ENCODE measurements at regions not wholly inside any gene's neighbourhood (a gene's known extent, or its start where the extent isn't known, plus 50 kb on each side); places are given as distances from the start of the nearest gene placed in this dataset.

DNA sequence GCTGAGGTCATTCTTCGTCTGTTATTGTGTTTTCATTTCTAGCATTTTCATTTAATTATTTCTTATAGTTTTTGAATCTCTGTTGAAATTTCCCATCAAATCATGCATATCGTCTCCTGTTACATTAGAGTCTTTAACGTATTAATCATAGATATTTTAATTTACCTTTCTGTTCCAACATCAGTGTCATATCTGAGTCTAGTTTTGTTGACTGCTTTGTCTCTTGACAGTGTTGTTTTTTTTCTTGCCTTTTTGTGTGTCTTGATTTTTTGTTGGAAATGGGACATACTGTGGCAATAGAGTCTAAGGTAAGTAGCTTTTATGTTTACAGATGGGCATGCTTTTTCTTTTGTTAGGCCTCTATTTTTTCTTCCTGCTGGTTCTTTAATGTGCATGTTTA is 286.8 kb upstream of the THRB start:
- no peaks in the 10 kb centered on the region for H3K9me3 ChIP-seq (ENCODE audit: control insufficient read depth, insufficient read depth, low read depth, low read length)
- CTCF ChIA-PET = no interaction called here
- no peaks in the 10 kb centered on the region for H3K36me3 ChIP-seq (ENCODE audit: control insufficient read depth in 2 of 2, insufficient read depth in 1 of 2, low read length in 2 of 2)
- TF ChIP-seq, protein P1, sequence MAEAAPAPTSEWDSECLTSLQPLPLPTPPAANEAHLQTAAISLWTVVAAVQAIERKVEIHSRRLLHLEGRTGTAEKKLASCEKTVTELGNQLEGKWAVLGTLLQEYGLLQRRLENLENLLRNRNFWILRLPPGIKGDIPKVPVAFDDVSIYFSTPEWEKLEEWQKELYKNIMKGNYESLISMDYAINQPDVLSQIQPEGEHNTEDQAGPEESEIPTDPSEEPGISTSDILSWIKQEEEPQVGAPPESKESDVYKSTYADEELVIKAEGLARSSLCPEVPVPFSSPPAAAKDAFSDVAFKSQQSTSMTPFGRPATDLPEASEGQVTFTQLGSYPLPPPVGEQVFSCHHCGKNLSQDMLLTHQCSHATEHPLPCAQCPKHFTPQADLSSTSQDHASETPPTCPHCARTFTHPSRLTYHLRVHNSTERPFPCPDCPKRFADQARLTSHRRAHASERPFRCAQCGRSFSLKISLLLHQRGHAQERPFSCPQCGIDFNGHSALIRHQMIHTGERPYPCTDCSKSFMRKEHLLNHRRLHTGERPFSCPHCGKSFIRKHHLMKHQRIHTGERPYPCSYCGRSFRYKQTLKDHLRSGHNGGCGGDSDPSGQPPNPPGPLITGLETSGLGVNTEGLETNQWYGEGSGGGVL (tag by site-specific recombination; IDR thresholded peaks at IDR 0.05) = no peak
- TF ChIP-seq SETDB1 (IDR thresholded peaks at IDR 0.05; ENCODE audit: insufficient read length, low read length) (peak; percentile 95), ZNF335 (tag by site-specific recombination; conservative IDR thresholded peaks at IDR 0.05) (no peak), TRIM28 (IDR thresholded peaks at IDR 0.05; ENCODE audit: borderline replicate concordance, low read length) (peak; percentile 80; the same call in 1 of the 2 replicates)
- TF ChIP-seq, protein P2, sequence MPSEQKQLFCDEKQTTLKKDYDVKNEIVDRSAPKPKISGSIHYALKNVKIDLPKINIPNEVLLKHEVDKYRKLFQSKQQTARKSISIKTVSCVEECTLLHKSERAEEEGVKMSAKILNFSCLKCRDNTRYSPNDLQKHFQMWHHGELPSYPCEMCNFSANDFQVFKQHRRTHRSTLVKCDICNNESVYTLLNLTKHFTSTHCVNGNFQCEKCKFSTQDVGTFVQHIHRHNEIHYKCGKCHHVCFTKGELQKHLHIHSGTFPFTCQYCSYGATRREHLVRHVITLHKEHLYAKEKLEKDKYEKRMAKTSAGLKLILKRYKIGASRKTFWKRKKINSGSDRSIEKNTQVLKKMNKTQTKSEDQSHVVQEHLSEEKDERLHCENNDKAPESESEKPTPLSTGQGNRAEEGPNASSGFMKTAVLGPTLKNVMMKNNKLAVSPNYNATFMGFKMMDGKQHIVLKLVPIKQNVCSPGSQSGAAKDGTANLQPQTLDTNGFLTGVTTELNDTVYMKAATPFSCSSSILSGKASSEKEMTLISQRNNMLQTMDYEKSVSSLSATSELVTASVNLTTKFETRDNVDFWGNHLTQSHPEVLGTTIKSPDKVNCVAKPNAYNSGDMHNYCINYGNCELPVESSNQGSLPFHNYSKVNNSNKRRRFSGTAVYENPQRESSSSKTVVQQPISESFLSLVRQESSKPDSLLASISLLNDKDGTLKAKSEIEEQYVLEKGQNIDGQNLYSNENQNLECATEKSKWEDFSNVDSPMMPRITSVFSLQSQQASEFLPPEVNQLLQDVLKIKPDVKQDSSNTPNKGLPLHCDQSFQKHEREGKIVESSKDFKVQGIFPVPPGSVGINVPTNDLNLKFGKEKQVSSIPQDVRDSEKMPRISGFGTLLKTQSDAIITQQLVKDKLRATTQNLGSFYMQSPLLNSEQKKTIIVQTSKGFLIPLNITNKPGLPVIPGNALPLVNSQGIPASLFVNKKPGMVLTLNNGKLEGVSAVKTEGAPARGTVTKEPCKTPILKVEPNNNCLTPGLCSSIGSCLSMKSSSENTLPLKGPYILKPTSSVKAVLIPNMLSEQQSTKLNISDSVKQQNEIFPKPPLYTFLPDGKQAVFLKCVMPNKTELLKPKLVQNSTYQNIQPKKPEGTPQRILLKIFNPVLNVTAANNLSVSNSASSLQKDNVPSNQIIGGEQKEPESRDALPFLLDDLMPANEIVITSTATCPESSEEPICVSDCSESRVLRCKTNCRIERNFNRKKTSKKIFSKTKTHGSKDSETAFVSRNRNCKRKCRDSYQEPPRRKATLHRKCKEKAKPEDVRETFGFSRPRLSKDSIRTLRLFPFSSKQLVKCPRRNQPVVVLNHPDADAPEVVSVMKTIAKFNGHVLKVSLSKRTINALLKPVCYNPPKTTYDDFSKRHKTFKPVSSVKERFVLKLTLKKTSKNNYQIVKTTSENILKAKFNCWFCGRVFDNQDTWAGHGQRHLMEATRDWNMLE (tag by site-specific recombination; conservative IDR thresholded peaks at IDR 0.05; ENCODE audit: low read depth) = 0 out of 2 replicates have a peak, but pooled peaks have one; percentile 11
- H3K4me3 ChIP-seq (ENCODE audit: low read depth, low read length) = no peak overlapping the region
- POLR2A ChIA-PET = no interaction called here
- H3K4me1 ChIP-seq (ENCODE audit: control insufficient read depth, insufficient read depth, low read length) = no peaks in the 10 kb centered on the region
- no peak overlapping the region for H3K27ac ChIP-seq (ENCODE audit: extremely low read depth, low read depth, low read length)

DNA sequence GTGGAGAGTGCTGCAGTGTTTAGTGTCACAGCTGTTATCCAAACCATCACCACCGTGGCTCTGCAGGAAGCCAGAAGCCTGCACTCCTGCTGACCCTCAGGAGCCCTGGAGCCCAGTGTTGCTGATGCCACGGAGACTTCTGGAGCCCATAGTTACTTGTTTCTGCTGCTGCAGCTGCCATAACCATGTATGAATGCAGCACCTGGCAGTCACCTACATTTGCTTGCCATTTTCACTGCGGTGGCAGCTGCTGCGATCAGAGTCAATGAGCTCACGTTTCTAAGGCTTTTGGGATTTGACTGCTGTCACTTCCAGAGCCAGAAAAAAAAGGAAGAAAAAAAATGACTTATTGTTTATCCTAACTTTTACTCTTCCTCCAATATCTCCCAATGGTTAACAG is 299.2 kb upstream of the THRB start:
- Histone ChIP-seq H3K4me3 (ENCODE audit: low read depth, low read length) (no peak overlapping the region), H3K4me1 (ENCODE audit: control insufficient read depth, insufficient read depth, low read length) (no peaks in the 10 kb centered on the region), H3K36me3 (ENCODE audit: control insufficient read depth in 2 of 2, insufficient read depth in 1 of 2, low read length in 2 of 2) (no peaks in the 10 kb centered on the region), H3K9me3 (ENCODE audit: control insufficient read depth, insufficient read depth, low read depth, low read length) (no peaks in the 10 kb centered on the region), H3K27ac (ENCODE audit: extremely low read depth, low read depth, low read length) (no peak overlapping the region)
- ChIA-PET POLR2A (no interaction called here), CTCF (interaction anchor here (0.6 kb wide), 2 partner anchors 21 to 110 kb away, joined by 3 to 4 read pairs; no protein-coding TSS in a partner anchor)
- TF ChIP-seq PRDM1 (tag by site-specific recombination; IDR thresholded peaks at IDR 0.05) (no peak), HOXC10 (CRISPR knock-in tag; IDR thresholded peaks at IDR 0.05) (no peak), GLI4 (tag by site-specific recombination; IDR thresholded peaks at IDR 0.05) (no peak), ZNF560 (tag by site-specific recombination; IDR thresholded peaks at IDR 0.05; ENCODE audit: borderline replicate concordance) (no peak), ZNF354C (tag by site-specific recombination; IDR thresholded peaks at IDR 0.05; ENCODE audit: borderline replicate concordance, low read depth) (no peak), ZNF16 (tag by site-specific recombination; IDR thresholded peaks at IDR 0.05; ENCODE audit: low read depth) (no peak), ZNF140 (tag by site-specific recombination; IDR thresholded peaks at IDR 0.05) (no peak), ZNF521 (tag by site-specific recombination; IDR thresholded peaks at IDR 0.05) (no peak), FEZF1 (tag by site-specific recombination; IDR thresholded peaks at IDR 0.05) (no peak), ZNF776 (tag by site-specific recombination; IDR thresholded peaks at IDR 0.05; ENCODE audit: borderline replicate concordance) (no peak)
- TF ChIP-seq, protein P3, sequence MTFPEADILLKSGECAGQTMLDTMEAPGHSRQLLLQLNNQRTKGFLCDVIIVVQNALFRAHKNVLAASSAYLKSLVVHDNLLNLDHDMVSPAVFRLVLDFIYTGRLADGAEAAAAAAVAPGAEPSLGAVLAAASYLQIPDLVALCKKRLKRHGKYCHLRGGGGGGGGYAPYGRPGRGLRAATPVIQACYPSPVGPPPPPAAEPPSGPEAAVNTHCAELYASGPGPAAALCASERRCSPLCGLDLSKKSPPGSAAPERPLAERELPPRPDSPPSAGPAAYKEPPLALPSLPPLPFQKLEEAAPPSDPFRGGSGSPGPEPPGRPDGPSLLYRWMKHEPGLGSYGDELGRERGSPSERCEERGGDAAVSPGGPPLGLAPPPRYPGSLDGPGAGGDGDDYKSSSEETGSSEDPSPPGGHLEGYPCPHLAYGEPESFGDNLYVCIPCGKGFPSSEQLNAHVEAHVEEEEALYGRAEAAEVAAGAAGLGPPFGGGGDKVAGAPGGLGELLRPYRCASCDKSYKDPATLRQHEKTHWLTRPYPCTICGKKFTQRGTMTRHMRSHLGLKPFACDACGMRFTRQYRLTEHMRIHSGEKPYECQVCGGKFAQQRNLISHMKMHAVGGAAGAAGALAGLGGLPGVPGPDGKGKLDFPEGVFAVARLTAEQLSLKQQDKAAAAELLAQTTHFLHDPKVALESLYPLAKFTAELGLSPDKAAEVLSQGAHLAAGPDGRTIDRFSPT (tag by site-specific recombination; IDR thresholded peaks at IDR 0.05) = no peak
- TF ChIP-seq, protein P4, sequence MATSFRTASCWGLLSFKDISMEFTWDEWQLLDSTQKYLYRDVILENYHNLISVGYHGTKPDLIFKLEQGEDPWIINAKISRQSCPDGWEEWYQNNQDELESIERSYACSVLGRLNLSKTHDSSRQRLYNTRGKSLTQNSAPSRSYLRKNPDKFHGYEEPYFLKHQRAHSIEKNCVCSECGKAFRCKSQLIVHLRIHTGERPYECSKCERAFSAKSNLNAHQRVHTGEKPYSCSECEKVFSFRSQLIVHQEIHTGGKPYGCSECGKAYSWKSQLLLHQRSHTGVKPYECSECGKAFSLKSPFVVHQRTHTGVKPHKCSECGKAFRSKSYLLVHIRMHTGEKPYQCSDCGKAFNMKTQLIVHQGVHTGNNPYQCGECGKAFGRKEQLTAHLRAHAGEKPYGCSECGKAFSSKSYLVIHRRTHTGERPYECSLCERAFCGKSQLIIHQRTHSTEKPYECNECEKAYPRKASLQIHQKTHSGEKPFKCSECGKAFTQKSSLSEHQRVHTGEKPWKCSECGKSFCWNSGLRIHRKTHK (tag by site-specific recombination; IDR thresholded peaks at IDR 0.05) = no peak
- TF ChIP-seq, protein P5, sequence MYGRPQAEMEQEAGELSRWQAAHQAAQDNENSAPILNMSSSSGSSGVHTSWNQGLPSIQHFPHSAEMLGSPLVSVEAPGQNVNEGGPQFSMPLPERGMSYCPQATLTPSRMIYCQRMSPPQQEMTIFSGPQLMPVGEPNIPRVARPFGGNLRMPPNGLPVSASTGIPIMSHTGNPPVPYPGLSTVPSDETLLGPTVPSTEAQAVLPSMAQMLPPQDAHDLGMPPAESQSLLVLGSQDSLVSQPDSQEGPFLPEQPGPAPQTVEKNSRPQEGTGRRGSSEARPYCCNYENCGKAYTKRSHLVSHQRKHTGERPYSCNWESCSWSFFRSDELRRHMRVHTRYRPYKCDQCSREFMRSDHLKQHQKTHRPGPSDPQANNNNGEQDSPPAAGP (tag by site-specific recombination; IDR thresholded peaks at IDR 0.05) = no peak

Data from HEK293 (cell line).